Activated naive CD8-positive, alpha-beta T cell (primary cell): ENCODE measurements at regions not wholly inside any gene's neighbourhood (a gene's known extent, or its start where the extent isn't known, plus 50 kb on each side); places are given as distances from the start of the nearest gene placed in this dataset.
"Not testable (repeated sequence)": the region's sequence is repeated elsewhere in the genome, so short reads cannot be mapped to it uniquely, and the experiment has no call there.

Source experiments
- H3K27ac Mint-ChIP-seq: one replicate; pipeline ENCODE4 v1.8.0; 2021; ENCODE audit warnings: mixed read lengths
- H3K27me3 Mint-ChIP-seq: one replicate; pipeline ENCODE4 v1.8.0; 2021; ENCODE audit warnings: mixed read lengths
- H3K36me3 Mint-ChIP-seq: one replicate; pipeline ENCODE4 v1.8.0; 2021; ENCODE audit warnings: mixed read lengths
- H3K4me1 Mint-ChIP-seq: one replicate; pipeline ENCODE4 v1.8.0; 2021; ENCODE audit warnings: low read depth, mixed read lengths
- H3K4me3 Mint-ChIP-seq: one replicate; pipeline ENCODE4 v1.8.0; 2021; ENCODE audit warnings: mild to moderate bottlenecking, mixed read lengths
- H3K9me3 Mint-ChIP-seq: one replicate; pipeline ENCODE4 v1.8.0; 2021; ENCODE audit warnings: low read depth, mixed read lengths

GRCh38 chr12:115305275-115305674 is 621.3 kb upstream of the TBX3 start:
- no peaks in the 10 kb centered on the region for H3K36me3 Mint-ChIP-seq
- no peak overlapping the region for H3K27ac Mint-ChIP-seq
- H3K4me3 Mint-ChIP-seq, result no peak overlapping the region
- no peaks in the 10 kb centered on the region for H3K4me1 Mint-ChIP-seq
- no peaks in the 10 kb centered on the region for H3K27me3 Mint-ChIP-seq
- H3K9me3 Mint-ChIP-seq, result peaks cover 4% of the 10 kb centered on the region

DNA sequence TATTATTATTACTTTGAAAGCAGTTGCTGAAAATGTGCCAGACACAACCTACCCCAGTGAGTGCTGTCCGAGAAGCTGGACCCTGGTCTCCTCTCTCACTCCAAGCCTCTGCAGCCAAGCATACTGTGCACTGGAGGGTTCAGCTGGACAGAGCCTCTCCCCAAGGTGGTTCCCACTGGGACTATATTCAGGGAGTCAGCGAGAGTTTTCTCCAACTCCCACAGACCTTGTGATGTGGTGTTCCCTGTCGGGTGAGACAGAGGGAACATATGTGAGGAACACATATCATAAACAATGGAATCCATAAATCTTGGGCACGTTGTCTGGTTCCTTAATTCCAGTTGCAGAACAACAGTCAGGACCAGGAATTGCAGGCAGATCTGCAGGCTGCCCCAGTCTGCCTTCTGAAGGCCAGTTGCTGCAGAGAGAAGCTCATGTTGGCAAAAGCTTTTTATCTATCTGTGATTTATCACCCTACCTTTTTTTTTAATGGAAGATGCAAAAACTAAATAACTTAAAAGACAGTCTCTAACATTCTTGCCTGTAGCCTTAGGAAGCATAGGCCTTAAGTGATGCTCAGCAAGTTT is 619.8 kb upstream of the TBX3 start:
- H3K9me3 Mint-ChIP-seq, result peaks cover 4% of the 10 kb centered on the region

GRCh38 chr12:115297445-115297844 is 613.5 kb upstream of the TBX3 start:
- Mint-ChIP-seq H3K9me3 (peaks cover 2% of the 10 kb centered on the region), H3K4me3 (no peak overlapping the region), H3K27me3 (no peaks in the 10 kb centered on the region), H3K4me1 (no peaks in the 10 kb centered on the region), H3K36me3 (no peaks in the 10 kb centered on the region), H3K27ac (no peak overlapping the region)

More for the DNA sequence above, 619.8 kb upstream of the TBX3 start:
- H3K27ac Mint-ChIP-seq, result no peak overlapping the region
- no peaks in the 10 kb centered on the region for H3K27me3 Mint-ChIP-seq
- H3K4me3 Mint-ChIP-seq, result no peak overlapping the region
- no peaks in the 10 kb centered on the region for H3K36me3 Mint-ChIP-seq
- H3K4me1 Mint-ChIP-seq, result no peaks in the 10 kb centered on the region

- H3K4me3 Mint-ChIP-seq, result no peak overlapping the region
- no peaks in the 10 kb centered on the region for H3K9me3 Mint-ChIP-seq
- H3K4me1 Mint-ChIP-seq, result no peaks in the 10 kb centered on the region
- no peaks in the 10 kb centered on the region for H3K27me3 Mint-ChIP-seq
- no peaks in the 10 kb centered on the region for H3K36me3 Mint-ChIP-seq
- no peak overlapping the region for H3K27ac Mint-ChIP-seq
Observed at GRCh38 chr12:115296613-115297198, 612.7 kb upstream of the TBX3 start.

GRCh38 chr12:115295886-115296285 is 611.9 kb upstream of the TBX3 start:
- no peaks in the 10 kb centered on the region for H3K36me3 Mint-ChIP-seq
- no peaks in the 10 kb centered on the region for H3K9me3 Mint-ChIP-seq
- H3K4me3 Mint-ChIP-seq, result no peak overlapping the region
- no peaks in the 10 kb centered on the region for H3K4me1 Mint-ChIP-seq
- no peaks in the 10 kb centered on the region for H3K27me3 Mint-ChIP-seq
- no peak overlapping the region for H3K27ac Mint-ChIP-seq

- Mint-ChIP-seq H3K4me1 (no peaks in the 10 kb centered on the region), H3K27ac (no peak overlapping the region), H3K36me3 (no peaks in the 10 kb centered on the region), H3K9me3 (no peaks in the 10 kb centered on the region), H3K4me3 (no peak overlapping the region), H3K27me3 (no peaks in the 10 kb centered on the region)
Observed at GRCh38 chr12:115294453-115295133, 610.6 kb upstream of the TBX3 start.

- H3K27ac Mint-ChIP-seq, H3K4me3 Mint-ChIP-seq: not testable (repeated sequence)
Observed at GRCh38 chr12:115285429-115285828, 601.5 kb upstream of the TBX3 start.

GRCh38 chr12:115273456-115273855 is 589.5 kb upstream of the TBX3 start:
- H3K36me3 Mint-ChIP-seq, result no peaks in the 10 kb centered on the region
- no peaks in the 10 kb centered on the region for H3K4me1 Mint-ChIP-seq
- no peak overlapping the region for H3K4me3 Mint-ChIP-seq
- H3K27ac Mint-ChIP-seq, result no peak overlapping the region
- H3K27me3 Mint-ChIP-seq, result no peaks in the 10 kb centered on the region
- H3K9me3 Mint-ChIP-seq, result no peaks in the 10 kb centered on the region

More at GRCh38 chr12:115285429-115285828, 601.5 kb upstream of the TBX3 start:
- H3K36me3 Mint-ChIP-seq, H3K9me3 Mint-ChIP-seq, H3K27me3 Mint-ChIP-seq, H3K4me1 Mint-ChIP-seq: not testable (repeated sequence)

- no peak overlapping the region for H3K4me3 Mint-ChIP-seq
- no peaks in the 10 kb centered on the region for H3K27me3 Mint-ChIP-seq
- no peaks in the 10 kb centered on the region for H3K36me3 Mint-ChIP-seq
- no peak overlapping the region for H3K27ac Mint-ChIP-seq
- H3K9me3 Mint-ChIP-seq, result peaks cover 7% of the 10 kb centered on the region
- no peaks in the 10 kb centered on the region for H3K4me1 Mint-ChIP-seq
Observed at GRCh38 chr12:115268451-115268850, 584.5 kb upstream of the TBX3 start.

DNA sequence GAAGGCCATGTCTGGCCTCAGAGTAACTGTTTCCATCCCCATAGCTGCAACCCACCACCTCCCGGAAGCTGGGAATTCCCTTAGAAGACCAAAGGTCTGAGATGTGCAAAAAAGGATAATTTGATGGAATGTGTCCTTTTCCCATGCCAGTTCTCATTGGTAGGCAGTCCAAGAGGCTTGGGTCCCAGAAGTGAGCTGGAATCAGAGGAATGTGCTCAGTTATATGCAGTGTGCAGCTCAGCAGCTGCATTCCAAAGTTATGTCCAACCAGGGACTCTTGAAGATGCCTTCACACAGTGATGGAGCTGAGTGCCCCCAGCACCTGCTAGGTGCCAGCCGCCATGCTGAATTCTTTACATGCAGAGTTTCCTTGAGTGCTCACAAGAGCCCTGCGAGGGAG is 583.9 kb upstream of the TBX3 start:
- Mint-ChIP-seq H3K4me3 (no peak overlapping the region), H3K36me3 (no peaks in the 10 kb centered on the region), H3K4me1 (no peaks in the 10 kb centered on the region), H3K27ac (no peak overlapping the region), H3K27me3 (no peaks in the 10 kb centered on the region), H3K9me3 (peaks cover 7% of the 10 kb centered on the region)

- Mint-ChIP-seq H3K4me3 (no peak overlapping the region), H3K27ac (no peak overlapping the region), H3K9me3 (peaks cover 7% of the 10 kb centered on the region), H3K27me3 (no peaks in the 10 kb centered on the region), H3K4me1 (no peaks in the 10 kb centered on the region), H3K36me3 (no peaks in the 10 kb centered on the region)
Observed at GRCh38 chr12:115267464-115267863, 583.5 kb upstream of the TBX3 start.

DNA sequence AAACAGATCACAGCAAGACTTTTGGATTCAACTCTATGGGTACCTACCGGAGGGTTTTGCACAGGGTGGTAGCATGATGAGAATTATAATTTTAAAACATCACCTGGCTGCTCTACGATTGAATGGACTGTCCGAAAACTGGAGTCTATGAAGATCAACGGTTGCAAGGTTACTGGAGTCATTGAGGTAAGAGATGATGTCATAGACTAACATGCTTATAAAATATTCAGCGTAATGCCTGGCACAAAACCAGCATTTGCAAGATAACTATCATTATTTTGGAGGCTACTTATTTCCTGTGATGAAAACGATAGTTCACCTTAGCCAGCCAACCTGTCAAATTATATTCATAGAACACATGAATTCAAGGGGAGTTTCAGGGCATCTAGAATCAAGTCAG is 580.6 kb upstream of the TBX3 start:
- Mint-ChIP-seq H3K9me3 (peaks cover 7% of the 10 kb centered on the region), H3K36me3 (no peaks in the 10 kb centered on the region), H3K27ac (no peak overlapping the region), H3K4me1 (no peaks in the 10 kb centered on the region), H3K4me3 (no peak overlapping the region), H3K27me3 (no peaks in the 10 kb centered on the region)

GRCh38 chr12:115261691-115262398 is 577.9 kb upstream of the TBX3 start:
- H3K27ac Mint-ChIP-seq, result no peak overlapping the region
- no peak overlapping the region for H3K4me3 Mint-ChIP-seq
- no peaks in the 10 kb centered on the region for H3K27me3 Mint-ChIP-seq
- H3K4me1 Mint-ChIP-seq, result no peaks in the 10 kb centered on the region
- peaks cover 4% of the 10 kb centered on the region for H3K9me3 Mint-ChIP-seq
- H3K36me3 Mint-ChIP-seq, result no peaks in the 10 kb centered on the region

DNA sequence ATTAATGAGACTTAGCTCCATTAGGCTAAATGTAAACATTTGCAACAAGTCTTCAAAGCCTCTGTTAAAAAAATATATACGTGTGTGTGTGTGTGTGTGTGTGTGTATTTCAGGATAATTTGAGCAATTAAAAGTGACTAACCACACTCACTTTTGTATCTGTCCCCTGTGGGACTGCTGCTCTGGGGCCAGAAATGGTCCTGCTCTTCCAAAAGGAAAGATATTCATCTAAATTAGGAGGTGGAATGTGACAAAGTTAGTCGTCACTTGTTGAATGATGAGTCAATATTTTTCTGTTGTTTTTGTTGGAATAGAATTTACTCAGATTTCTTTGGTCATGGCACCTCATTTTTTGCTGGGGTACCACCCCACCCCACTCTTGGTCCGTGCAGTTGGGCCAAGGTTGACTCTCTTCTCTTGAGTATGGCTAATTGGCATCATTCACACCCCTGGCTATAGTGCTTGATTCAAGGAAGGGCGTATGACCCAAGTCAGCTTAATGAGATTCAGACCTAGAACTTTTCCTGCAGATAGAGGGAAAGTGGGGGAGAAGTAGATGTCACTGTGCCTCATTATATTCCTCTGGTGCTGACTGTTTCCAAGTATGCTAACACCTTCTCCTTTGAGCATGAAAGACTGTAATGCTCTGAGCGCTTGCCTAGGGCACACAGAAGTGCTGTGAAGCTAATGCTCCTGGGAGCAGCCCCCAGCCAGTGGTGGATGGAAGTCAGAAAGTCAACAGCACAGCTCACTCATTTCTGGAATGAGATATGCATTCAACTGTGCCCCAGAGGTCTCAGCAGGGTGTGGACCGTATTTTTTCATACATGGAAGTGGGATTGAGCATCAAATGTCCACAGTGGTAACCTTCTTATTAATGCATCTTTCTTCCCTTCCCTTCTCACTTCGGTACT is 577.0 kb upstream of the TBX3 start:
- Mint-ChIP-seq H3K36me3 (no peaks in the 10 kb centered on the region), H3K27me3 (no peaks in the 10 kb centered on the region), H3K9me3 (no peaks in the 10 kb centered on the region), H3K4me1 (no peaks in the 10 kb centered on the region), H3K27ac (no peak overlapping the region), H3K4me3 (no peak overlapping the region)
